K562 (cell line): ENCODE measurements at regions not wholly inside any gene's neighbourhood (a gene's known extent, or its start where the extent isn't known, plus 50 kb on each side); places are given as distances from the start of the nearest gene placed in this dataset.

Experiments used
- BHLHE40 ChIP-seq: IDR thresholded peaks from 2 replicates; pipeline ENCODE4 v1.6.1; 2011; ENCODE audit warnings: low read length, improper control_type of control experiment
- FOS ChIP-seq: IDR thresholded peaks from 3 replicates; pipeline ENCODE4 v1.6.1; 2011; ENCODE audit not compliant: insufficient read length; ENCODE audit errors: extremely low read depth
- KLF13 ChIP-seq: fragments of 450-650 bp; IDR thresholded peaks from 2 replicates; pipeline ENCODE4 v1.6.1; 2016; ENCODE audit warnings: missing genetic modification characterization, low read depth, mild to moderate bottlenecking, missing compliant biosample characterization, moderate library complexity, borderline replicate concordance
- ZC3H11A ChIP-seq: IDR thresholded peaks from 2 replicates; pipeline ENCODE4 v1.6.1; 2012; ENCODE audit warnings: low read depth, low read length, improper control_type of control experiment
- ZEB2 ChIP-seq: fragments of 450-650 bp; IDR thresholded peaks from 2 replicates; pipeline ENCODE4 v1.6.1; 2016
- TF ChIP-seq, protein P1 (sequence below): fragments of 450-650 bp; IDR thresholded peaks from 2 replicates; pipeline ENCODE4 v1.6.1; 2016; ENCODE audit warnings: mild to moderate bottlenecking, moderate library complexity
- TF ChIP-seq, protein P2 (sequence below): fragments of 450-650 bp; formaldehyde crosslinking; IDR thresholded peaks from 2 replicates; pipeline ENCODE4 v1.4.0; 2022; ENCODE audit warnings: mild to moderate bottlenecking, moderate library complexity
- TF ChIP-seq, protein P3 (sequence below), 3 experiments: fragments of 200-800 bp in 1 of 3; sonication (Bioruptor generic) in 1 of 3; sonication (generic) in 1 of 3; formaldehyde crosslinking in 1 of 3; IDR thresholded peaks; 2 replicates each; pipeline versions ENCODE4 v1.6.1 to v1.8.0; 2016 to 2022; ENCODE audit warnings: mild to moderate bottlenecking in 2 of 3, missing compliant biosample characterization in 2 of 3, missing genetic modification characterization in 2 of 3, missing genetic modification reagents in 1 of 3

DNA sequence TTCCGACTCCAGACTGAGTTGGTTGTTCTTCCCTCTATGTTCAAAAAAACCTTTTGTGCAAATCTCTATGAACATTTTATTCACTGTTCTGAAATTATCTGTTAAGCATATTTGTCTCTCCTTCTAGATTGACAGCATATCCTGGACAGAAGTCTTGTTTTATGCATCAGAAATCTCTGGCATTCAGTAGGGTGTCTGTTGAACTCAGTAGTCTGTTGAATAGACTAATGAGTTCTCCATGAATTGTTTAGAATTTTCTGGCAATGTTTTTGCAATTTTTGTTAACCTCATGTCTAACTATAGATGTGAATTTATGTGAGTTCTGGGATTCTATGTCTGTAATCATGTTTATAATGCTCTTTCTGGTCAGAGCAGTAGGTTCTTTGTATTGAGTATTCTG is 222.5 kb upstream of the KCNMB2 start (continued):
- TF ChIP-seq, protein P1, sequence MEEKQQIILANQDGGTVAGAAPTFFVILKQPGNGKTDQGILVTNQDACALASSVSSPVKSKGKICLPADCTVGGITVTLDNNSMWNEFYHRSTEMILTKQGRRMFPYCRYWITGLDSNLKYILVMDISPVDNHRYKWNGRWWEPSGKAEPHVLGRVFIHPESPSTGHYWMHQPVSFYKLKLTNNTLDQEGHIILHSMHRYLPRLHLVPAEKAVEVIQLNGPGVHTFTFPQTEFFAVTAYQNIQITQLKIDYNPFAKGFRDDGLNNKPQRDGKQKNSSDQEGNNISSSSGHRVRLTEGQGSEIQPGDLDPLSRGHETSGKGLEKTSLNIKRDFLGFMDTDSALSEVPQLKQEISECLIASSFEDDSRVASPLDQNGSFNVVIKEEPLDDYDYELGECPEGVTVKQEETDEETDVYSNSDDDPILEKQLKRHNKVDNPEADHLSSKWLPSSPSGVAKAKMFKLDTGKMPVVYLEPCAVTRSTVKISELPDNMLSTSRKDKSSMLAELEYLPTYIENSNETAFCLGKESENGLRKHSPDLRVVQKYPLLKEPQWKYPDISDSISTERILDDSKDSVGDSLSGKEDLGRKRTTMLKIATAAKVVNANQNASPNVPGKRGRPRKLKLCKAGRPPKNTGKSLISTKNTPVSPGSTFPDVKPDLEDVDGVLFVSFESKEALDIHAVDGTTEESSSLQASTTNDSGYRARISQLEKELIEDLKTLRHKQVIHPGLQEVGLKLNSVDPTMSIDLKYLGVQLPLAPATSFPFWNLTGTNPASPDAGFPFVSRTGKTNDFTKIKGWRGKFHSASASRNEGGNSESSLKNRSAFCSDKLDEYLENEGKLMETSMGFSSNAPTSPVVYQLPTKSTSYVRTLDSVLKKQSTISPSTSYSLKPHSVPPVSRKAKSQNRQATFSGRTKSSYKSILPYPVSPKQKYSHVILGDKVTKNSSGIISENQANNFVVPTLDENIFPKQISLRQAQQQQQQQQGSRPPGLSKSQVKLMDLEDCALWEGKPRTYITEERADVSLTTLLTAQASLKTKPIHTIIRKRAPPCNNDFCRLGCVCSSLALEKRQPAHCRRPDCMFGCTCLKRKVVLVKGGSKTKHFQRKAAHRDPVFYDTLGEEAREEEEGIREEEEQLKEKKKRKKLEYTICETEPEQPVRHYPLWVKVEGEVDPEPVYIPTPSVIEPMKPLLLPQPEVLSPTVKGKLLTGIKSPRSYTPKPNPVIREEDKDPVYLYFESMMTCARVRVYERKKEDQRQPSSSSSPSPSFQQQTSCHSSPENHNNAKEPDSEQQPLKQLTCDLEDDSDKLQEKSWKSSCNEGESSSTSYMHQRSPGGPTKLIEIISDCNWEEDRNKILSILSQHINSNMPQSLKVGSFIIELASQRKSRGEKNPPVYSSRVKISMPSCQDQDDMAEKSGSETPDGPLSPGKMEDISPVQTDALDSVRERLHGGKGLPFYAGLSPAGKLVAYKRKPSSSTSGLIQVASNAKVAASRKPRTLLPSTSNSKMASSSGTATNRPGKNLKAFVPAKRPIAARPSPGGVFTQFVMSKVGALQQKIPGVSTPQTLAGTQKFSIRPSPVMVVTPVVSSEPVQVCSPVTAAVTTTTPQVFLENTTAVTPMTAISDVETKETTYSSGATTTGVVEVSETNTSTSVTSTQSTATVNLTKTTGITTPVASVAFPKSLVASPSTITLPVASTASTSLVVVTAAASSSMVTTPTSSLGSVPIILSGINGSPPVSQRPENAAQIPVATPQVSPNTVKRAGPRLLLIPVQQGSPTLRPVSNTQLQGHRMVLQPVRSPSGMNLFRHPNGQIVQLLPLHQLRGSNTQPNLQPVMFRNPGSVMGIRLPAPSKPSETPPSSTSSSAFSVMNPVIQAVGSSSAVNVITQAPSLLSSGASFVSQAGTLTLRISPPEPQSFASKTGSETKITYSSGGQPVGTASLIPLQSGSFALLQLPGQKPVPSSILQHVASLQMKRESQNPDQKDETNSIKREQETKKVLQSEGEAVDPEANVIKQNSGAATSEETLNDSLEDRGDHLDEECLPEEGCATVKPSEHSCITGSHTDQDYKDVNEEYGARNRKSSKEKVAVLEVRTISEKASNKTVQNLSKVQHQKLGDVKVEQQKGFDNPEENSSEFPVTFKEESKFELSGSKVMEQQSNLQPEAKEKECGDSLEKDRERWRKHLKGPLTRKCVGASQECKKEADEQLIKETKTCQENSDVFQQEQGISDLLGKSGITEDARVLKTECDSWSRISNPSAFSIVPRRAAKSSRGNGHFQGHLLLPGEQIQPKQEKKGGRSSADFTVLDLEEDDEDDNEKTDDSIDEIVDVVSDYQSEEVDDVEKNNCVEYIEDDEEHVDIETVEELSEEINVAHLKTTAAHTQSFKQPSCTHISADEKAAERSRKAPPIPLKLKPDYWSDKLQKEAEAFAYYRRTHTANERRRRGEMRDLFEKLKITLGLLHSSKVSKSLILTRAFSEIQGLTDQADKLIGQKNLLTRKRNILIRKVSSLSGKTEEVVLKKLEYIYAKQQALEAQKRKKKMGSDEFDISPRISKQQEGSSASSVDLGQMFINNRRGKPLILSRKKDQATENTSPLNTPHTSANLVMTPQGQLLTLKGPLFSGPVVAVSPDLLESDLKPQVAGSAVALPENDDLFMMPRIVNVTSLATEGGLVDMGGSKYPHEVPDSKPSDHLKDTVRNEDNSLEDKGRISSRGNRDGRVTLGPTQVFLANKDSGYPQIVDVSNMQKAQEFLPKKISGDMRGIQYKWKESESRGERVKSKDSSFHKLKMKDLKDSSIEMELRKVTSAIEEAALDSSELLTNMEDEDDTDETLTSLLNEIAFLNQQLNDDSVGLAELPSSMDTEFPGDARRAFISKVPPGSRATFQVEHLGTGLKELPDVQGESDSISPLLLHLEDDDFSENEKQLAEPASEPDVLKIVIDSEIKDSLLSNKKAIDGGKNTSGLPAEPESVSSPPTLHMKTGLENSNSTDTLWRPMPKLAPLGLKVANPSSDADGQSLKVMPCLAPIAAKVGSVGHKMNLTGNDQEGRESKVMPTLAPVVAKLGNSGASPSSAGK, result no peak
- TF ChIP-seq, protein P2, sequence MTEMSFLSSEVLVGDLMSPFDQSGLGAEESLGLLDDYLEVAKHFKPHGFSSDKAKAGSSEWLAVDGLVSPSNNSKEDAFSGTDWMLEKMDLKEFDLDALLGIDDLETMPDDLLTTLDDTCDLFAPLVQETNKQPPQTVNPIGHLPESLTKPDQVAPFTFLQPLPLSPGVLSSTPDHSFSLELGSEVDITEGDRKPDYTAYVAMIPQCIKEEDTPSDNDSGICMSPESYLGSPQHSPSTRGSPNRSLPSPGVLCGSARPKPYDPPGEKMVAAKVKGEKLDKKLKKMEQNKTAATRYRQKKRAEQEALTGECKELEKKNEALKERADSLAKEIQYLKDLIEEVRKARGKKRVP (CRISPR knock-in tag), result no peak
- no peak for TF ChIP-seq BHLHE40
- TF ChIP-seq ZEB2, result no peak
- TF ChIP-seq FOS, result no peak
- no peak for TF ChIP-seq ZC3H11A
- TF ChIP-seq KLF13, result no peak
- TF ChIP-seq, protein P3, sequence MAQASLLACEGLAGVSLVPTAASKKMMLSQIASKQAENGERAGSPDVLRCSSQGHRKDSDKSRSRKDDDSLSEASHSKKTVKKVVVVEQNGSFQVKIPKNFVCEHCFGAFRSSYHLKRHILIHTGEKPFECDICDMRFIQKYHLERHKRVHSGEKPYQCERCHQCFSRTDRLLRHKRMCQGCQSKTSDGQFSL (CRISPR knock-in tag; IDR thresholded peaks at IDR 0.05), result no peak
- TF ChIP-seq, protein P3 (tag; IDR thresholded peaks at IDR 0.05), result no peak
